Right lobe of liver (tissue), 4 donors: ENCODE measurements at regions not wholly inside any gene's neighbourhood (a gene's known extent, or its start where the extent isn't known, plus 50 kb on each side); places are given as distances from the start of the nearest gene placed in this dataset.

Experiments used
- POLR2A ChIP-seq: fragments of 450-650 bp; IDR thresholded peaks from one replicate; pipeline ENCODE4 v1.6.1; 2017; ENCODE audit warnings: antibody characterized with exemption, mild to moderate bottlenecking
- TF ChIP-seq, protein P1 (sequence below), 4 donors: fragments of 200-600 bp in 3 of 4; fragments of 450-650 bp in 1 of 4; IDR thresholded peaks; one replicate each; pipeline versions ENCODE4 v1.5.1 to v1.8.0; 2016 to 2022; ENCODE audit warnings: antibody characterized with exemption in 4 of 4, mild to moderate bottlenecking in 2 of 4
- donor health status: DM: no; HTN: no; CAD: no.
- donor health status: DM: no; HTN: no; CAD: no.
- donor health status: DM: no; HTN: yes; CAD: no.

- TF ChIP-seq, protein P1, sequence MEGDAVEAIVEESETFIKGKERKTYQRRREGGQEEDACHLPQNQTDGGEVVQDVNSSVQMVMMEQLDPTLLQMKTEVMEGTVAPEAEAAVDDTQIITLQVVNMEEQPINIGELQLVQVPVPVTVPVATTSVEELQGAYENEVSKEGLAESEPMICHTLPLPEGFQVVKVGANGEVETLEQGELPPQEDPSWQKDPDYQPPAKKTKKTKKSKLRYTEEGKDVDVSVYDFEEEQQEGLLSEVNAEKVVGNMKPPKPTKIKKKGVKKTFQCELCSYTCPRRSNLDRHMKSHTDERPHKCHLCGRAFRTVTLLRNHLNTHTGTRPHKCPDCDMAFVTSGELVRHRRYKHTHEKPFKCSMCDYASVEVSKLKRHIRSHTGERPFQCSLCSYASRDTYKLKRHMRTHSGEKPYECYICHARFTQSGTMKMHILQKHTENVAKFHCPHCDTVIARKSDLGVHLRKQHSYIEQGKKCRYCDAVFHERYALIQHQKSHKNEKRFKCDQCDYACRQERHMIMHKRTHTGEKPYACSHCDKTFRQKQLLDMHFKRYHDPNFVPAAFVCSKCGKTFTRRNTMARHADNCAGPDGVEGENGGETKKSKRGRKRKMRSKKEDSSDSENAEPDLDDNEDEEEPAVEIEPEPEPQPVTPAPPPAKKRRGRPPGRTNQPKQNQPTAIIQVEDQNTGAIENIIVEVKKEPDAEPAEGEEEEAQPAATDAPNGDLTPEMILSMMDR (IDR thresholded peaks at IDR 0.05), result no peak
- TF ChIP-seq POLR2A, result no peak
These were observed 250.8 kb upstream of the ZEB2 start for GRCh38 chr2:144770616-144771230.
